ENCODE measurements at regions not wholly inside any gene's neighbourhood (a gene's known extent, or its start where the extent isn't known, plus 50 kb on each side); places are given as distances from the start of the nearest gene placed in this dataset.

DNA sequence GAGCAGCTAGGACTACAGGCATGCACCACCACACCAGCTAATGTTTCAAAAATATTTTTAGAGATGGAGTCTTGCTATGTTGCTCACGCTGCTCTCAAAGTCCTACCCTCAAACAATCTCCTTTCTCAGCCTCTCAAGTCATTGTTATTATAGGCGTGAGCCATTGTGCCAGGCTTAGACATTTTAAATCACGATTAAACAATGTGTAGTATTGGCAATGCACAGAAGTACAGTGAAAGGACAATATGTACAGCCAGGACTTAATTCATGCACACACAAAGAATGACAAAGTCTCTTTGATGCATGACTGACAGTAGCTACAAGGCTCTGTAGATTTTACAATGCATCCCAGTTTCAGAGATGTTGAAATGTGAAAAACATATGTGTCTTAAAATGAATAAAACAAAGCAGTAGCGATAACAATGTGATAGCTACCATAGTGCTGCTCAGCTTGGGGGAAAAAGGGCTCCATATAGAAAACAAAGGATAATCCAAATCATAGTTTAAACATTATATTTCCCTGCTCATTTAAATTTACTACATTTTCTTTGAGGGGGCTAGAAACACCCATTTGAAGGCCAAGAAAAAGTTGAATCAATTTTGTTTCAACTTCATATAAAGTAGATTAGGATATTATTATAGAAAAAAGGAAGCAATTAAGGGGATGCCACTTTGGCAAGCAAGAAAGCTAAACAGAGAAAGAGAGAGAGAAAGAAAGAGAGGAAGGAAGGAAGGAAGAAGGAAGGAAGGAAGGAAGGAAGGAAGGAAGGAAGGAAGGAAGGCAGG, 272.4 kb upstream of the SMIM31 start:
- no peak overlapping the region for H3K4me3 ChIP-seq (ENCODE audit: low read depth, low read length)
- ChIA-PET CTCF (no interaction called here), POLR2A (no interaction called here)

DNA sequence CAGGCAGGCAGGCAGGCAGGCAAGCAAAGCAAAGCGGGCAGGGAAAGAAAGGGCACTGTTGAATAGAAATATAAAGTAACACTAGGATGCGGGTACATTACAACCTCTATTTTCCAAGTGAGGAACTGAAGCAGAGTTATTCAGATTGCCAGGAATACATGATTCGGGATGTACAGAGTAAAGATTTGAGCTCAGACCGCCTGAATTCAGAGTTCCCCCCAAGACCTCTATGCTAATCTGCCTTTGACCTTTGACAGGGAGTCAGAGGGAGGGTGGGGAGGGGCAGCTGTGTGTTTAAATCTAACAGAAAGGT, 271.9 kb upstream of the SMIM31 start:
- CTCF ChIA-PET = no interaction called here
- POLR2A ChIA-PET = no interaction called here
- H3K4me3 ChIP-seq (ENCODE audit: low read depth, low read length) = no peak overlapping the region

More for the DNA sequence above, 272.4 kb upstream of the SMIM31 start:
- TF ChIP-seq ZNF211 (tag by site-specific recombination; IDR thresholded peaks at IDR 0.05; ENCODE audit: low read depth) (no peak), ZNF366 (tag by site-specific recombination; conservative IDR thresholded peaks at IDR 0.05) (no peak), ZNF623 (tag by site-specific recombination; IDR thresholded peaks at IDR 0.05) (no peak), ZNF350 (tag by site-specific recombination; IDR thresholded peaks at IDR 0.05) (no peak), ZNF677 (tag by site-specific recombination; IDR thresholded peaks at IDR 0.05) (no peak), ZSCAN23 (tag by site-specific recombination; IDR thresholded peaks at IDR 0.05) (no peak), ZNF426 (tag by site-specific recombination; IDR thresholded peaks at IDR 0.05) (no peak), ZNF658 (tag by site-specific recombination; IDR thresholded peaks at IDR 0.05) (no peak), ZNF501 (tag by site-specific recombination; IDR thresholded peaks at IDR 0.05) (no peak), YY2 (tag by site-specific recombination; IDR thresholded peaks at IDR 0.05) (no peak), RBAK (tag by site-specific recombination; IDR thresholded peaks at IDR 0.05) (no peak), ZNF785 (tag by site-specific recombination; IDR thresholded peaks at IDR 0.05) (no peak), ZNF558 (tag by site-specific recombination; IDR thresholded peaks at IDR 0.05) (no peak), KLF9 (tag by site-specific recombination; IDR thresholded peaks at IDR 0.05; ENCODE audit: low read depth) (no peak), KLF7 (tag by site-specific recombination; IDR thresholded peaks at IDR 0.05; ENCODE audit: borderline replicate concordance) (no peak)
- TF ChIP-seq, protein P1, sequence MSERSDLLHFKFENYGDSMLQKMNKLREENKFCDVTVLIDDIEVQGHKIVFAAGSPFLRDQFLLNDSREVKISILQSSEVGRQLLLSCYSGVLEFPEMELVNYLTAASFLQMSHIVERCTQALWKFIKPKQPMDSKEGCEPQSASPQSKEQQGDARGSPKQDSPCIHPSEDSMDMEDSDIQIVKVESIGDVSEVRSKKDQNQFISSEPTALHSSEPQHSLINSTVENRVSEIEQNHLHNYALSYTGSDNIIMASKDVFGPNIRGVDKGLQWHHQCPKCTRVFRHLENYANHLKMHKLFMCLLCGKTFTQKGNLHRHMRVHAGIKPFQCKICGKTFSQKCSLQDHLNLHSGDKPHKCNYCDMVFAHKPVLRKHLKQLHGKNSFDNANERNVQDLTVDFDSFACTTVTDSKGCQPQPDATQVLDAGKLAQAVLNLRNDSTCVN (tag by site-specific recombination; optimal IDR thresholded peaks at IDR 0.05) = no peak
- TF ChIP-seq, protein P2, sequence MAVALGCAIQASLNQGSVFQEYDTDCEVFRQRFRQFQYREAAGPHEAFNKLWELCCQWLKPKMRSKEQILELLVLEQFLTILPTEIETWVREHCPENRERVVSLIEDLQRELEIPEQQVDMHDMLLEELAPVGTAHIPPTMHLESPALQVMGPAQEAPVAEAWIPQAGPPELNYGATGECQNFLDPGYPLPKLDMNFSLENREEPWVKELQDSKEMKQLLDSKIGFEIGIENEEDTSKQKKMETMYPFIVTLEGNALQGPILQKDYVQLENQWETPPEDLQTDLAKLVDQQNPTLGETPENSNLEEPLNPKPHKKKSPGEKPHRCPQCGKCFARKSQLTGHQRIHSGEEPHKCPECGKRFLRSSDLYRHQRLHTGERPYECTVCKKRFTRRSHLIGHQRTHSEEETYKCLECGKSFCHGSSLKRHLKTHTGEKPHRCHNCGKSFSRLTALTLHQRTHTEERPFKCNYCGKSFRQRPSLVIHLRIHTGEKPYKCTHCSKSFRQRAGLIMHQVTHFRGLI (tag by site-specific recombination; IDR thresholded peaks at IDR 0.05) = no peak
- TF ChIP-seq, protein P3, sequence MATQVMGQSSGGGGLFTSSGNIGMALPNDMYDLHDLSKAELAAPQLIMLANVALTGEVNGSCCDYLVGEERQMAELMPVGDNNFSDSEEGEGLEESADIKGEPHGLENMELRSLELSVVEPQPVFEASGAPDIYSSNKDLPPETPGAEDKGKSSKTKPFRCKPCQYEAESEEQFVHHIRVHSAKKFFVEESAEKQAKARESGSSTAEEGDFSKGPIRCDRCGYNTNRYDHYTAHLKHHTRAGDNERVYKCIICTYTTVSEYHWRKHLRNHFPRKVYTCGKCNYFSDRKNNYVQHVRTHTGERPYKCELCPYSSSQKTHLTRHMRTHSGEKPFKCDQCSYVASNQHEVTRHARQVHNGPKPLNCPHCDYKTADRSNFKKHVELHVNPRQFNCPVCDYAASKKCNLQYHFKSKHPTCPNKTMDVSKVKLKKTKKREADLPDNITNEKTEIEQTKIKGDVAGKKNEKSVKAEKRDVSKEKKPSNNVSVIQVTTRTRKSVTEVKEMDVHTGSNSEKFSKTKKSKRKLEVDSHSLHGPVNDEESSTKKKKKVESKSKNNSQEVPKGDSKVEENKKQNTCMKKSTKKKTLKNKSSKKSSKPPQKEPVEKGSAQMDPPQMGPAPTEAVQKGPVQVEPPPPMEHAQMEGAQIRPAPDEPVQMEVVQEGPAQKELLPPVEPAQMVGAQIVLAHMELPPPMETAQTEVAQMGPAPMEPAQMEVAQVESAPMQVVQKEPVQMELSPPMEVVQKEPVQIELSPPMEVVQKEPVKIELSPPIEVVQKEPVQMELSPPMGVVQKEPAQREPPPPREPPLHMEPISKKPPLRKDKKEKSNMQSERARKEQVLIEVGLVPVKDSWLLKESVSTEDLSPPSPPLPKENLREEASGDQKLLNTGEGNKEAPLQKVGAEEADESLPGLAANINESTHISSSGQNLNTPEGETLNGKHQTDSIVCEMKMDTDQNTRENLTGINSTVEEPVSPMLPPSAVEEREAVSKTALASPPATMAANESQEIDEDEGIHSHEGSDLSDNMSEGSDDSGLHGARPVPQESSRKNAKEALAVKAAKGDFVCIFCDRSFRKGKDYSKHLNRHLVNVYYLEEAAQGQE (tag by site-specific recombination; IDR thresholded peaks at IDR 0.05) = no peak
- TF ChIP-seq, protein P4, sequence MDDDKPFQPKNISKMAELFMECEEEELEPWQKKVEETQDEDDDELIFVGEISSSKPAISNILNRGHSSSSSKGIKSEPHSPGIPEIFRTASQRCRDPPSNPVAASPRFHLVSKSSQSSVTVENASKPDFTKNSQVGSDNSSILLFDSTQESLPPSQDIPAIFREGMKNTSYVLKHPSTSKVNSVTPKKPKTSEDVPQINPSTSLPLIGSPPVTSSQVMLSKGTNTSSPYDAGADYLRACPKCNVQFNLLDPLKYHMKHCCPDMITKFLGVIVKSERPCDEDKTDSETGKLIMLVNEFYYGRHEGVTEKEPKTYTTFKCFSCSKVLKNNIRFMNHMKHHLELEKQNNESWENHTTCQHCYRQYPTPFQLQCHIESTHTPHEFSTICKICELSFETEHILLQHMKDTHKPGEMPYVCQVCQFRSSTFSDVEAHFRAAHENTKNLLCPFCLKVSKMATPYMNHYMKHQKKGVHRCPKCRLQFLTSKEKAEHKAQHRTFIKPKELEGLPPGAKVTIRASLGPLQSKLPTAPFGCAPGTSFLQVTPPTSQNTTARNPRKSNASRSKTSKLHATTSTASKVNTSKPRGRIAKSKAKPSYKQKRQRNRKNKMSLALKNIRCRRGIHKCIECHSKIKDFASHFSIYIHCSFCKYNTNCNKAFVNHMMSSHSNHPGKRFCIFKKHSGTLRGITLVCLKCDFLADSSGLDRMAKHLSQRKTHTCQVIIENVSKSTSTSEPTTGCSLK (tag by site-specific recombination; IDR thresholded peaks at IDR 0.05) = no peak
- no peak overlapping the region for H3K27ac ChIP-seq (ENCODE audit: extremely low read depth, low read depth, low read length)
- no peaks in the 10 kb centered on the region for H3K36me3 ChIP-seq (ENCODE audit: control insufficient read depth in 2 of 2, insufficient read depth in 1 of 2, low read length in 2 of 2)
- no peaks in the 10 kb centered on the region for H3K4me1 ChIP-seq (ENCODE audit: control insufficient read depth, insufficient read depth, low read length)
- H3K9me3 ChIP-seq (ENCODE audit: control insufficient read depth, insufficient read depth, low read depth, low read length) = no peaks in the 10 kb centered on the region

More for the DNA sequence above, 271.9 kb upstream of the SMIM31 start:
- Histone ChIP-seq H3K36me3 (ENCODE audit: control insufficient read depth in 2 of 2, insufficient read depth in 1 of 2, low read length in 2 of 2) (no peaks in the 10 kb centered on the region), H3K4me1 (ENCODE audit: control insufficient read depth, insufficient read depth, low read length) (no peaks in the 10 kb centered on the region), H3K27ac (ENCODE audit: extremely low read depth, low read depth, low read length) (no peak overlapping the region), H3K9me3 (ENCODE audit: control insufficient read depth, insufficient read depth, low read depth, low read length) (no peaks in the 10 kb centered on the region)
- TF ChIP-seq ZNF514 (tag by site-specific recombination; IDR thresholded peaks at IDR 0.05) (no peak), TCF7L2 (IDR thresholded peaks at IDR 0.05; ENCODE audit: borderline replicate concordance, low read depth, low read length) (no peak), ZNF473 (tag by site-specific recombination; IDR thresholded peaks at IDR 0.05) (no peak), ZNF169 (tag by site-specific recombination; IDR thresholded peaks at IDR 0.05) (no peak), ZNF776 (tag by site-specific recombination; IDR thresholded peaks at IDR 0.05; ENCODE audit: borderline replicate concordance) (no peak), ZNF19 (tag by site-specific recombination; IDR thresholded peaks at IDR 0.05; ENCODE audit: low read depth) (no peak), ZNF146 (tag by site-specific recombination; IDR thresholded peaks at IDR 0.05) (no peak)
- TF ChIP-seq, protein P5, sequence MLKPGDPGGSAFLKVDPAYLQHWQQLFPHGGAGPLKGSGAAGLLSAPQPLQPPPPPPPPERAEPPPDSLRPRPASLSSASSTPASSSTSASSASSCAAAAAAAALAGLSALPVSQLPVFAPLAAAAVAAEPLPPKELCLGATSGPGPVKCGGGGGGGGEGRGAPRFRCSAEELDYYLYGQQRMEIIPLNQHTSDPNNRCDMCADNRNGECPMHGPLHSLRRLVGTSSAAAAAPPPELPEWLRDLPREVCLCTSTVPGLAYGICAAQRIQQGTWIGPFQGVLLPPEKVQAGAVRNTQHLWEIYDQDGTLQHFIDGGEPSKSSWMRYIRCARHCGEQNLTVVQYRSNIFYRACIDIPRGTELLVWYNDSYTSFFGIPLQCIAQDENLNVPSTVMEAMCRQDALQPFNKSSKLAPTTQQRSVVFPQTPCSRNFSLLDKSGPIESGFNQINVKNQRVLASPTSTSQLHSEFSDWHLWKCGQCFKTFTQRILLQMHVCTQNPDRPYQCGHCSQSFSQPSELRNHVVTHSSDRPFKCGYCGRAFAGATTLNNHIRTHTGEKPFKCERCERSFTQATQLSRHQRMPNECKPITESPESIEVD (tag by site-specific recombination; IDR thresholded peaks at IDR 0.05) = no peak
- TF ChIP-seq, protein P6, sequence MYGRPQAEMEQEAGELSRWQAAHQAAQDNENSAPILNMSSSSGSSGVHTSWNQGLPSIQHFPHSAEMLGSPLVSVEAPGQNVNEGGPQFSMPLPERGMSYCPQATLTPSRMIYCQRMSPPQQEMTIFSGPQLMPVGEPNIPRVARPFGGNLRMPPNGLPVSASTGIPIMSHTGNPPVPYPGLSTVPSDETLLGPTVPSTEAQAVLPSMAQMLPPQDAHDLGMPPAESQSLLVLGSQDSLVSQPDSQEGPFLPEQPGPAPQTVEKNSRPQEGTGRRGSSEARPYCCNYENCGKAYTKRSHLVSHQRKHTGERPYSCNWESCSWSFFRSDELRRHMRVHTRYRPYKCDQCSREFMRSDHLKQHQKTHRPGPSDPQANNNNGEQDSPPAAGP (tag by site-specific recombination; IDR thresholded peaks at IDR 0.05) = no peak
